A673 (cell line): ENCODE measurements at regions not wholly inside any gene's neighbourhood (a gene's known extent, or its start where the extent isn't known, plus 50 kb on each side); places are given as distances from the start of the nearest gene placed in this dataset.

Source experiments
- EZH2 ChIP-seq: fragments of 200-600 bp; sonication (generic); IDR thresholded peaks from 2 replicates; pipeline ENCODE4 v1.6.1; 2017; ENCODE audit warnings: borderline replicate concordance, low read depth, mild to moderate bottlenecking, mixed read lengths, antibody characterized with exemption, low read length; ENCODE audit not compliant: poor library complexity, severe bottlenecking
- TF ChIP-seq, protein P1 (sequence below): fragments of 300-800, 200-600 bp; sonication (generic); conservative IDR thresholded peaks from 2 replicates; pipeline ENCODE4 v1.5.1; 2017; ENCODE audit warnings: low read depth, mild to moderate bottlenecking, antibody characterized with exemption, low read length, moderate library complexity, mixed read lengths

DNA sequence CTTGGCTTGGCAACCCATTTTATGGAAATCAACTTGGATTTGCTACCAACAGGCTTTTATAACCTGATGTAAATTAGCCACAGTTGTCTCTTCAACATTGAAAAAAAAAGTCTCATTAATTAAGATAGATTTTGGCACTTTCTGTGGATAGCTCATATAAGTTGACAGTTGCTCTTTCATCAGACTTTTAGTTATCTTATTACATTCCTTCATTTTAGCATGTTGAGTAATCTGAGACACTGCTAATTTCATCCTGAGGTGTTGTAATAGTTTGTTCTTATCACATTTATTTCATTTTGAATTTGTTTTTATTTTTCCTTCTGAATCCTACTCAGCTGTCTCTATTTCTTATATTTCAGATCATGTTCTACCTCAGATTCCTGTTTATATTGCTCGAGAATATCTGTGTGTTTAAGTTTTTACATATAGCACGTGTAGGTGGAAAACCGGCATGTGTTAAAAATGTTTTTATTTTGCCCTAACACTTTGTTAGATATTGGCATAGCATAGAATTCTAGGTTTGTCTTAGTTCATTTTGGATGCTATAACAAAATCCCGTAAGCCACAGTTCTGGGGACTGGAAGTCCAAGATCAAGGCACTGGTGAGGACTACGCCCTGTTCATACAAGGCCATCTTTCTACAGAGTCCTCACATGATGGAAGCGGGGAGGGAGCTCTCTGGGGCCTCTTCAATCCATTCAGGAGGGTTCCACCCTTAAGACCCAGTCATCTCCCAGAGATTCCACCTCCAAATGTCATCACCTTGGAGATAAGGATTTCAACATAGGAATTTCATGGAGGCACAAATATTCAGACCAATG lies 239.4 kb downstream of the COL4A1 start:
- TF ChIP-seq, protein P1, sequence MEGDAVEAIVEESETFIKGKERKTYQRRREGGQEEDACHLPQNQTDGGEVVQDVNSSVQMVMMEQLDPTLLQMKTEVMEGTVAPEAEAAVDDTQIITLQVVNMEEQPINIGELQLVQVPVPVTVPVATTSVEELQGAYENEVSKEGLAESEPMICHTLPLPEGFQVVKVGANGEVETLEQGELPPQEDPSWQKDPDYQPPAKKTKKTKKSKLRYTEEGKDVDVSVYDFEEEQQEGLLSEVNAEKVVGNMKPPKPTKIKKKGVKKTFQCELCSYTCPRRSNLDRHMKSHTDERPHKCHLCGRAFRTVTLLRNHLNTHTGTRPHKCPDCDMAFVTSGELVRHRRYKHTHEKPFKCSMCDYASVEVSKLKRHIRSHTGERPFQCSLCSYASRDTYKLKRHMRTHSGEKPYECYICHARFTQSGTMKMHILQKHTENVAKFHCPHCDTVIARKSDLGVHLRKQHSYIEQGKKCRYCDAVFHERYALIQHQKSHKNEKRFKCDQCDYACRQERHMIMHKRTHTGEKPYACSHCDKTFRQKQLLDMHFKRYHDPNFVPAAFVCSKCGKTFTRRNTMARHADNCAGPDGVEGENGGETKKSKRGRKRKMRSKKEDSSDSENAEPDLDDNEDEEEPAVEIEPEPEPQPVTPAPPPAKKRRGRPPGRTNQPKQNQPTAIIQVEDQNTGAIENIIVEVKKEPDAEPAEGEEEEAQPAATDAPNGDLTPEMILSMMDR = no peak
- no peak for TF ChIP-seq EZH2
